Activated CD8-positive, alpha-beta T cell treated with anti-CD3 and anti-CD28 coated beads, Interleukin-2, amount 10 ng/mL, durations not matched to agents 7 days and 5 days (primary cell): ENCODE measurements at regions not wholly inside any gene's neighbourhood (a gene's known extent, or its start where the extent isn't known, plus 50 kb on each side); places are given as distances from the start of the nearest gene placed in this dataset.

ENCODE experiments used
- ATAC-seq: fragments of 150-1000 bp; cut with Tn5 transposase; one replicate; pipeline ENCODE4 v1.10.0; 2021; ENCODE audit warnings: moderate library complexity
- CTCF ChIA-PET: fragments of 350-600 bp; sonication (Branson Sonifier 250); formaldehyde crosslinking; loops from one replicate; lab custom pipeline; 2021; ENCODE audit warnings: antibody characterized with exemption; lab: Charles Lee
- POLR2A ChIA-PET: fragments of 350-600 bp; sonication (Branson Sonifier 250); formaldehyde crosslinking; loops from one replicate; lab custom pipeline; 2021; ENCODE audit warnings: antibody characterized with exemption; lab: Charles Lee
- DNase-seq: peaks from one replicate; pipeline ENCODE4 v3.0.0-alpha.2; 2020
- H3K27ac Mint-ChIP-seq: one replicate; pipeline ENCODE4 v1.8.0; 2021; ENCODE audit warnings: mild to moderate bottlenecking, mixed read lengths
- H3K27me3 Mint-ChIP-seq: one replicate; pipeline ENCODE4 v1.8.0; 2021; ENCODE audit warnings: low read depth, mixed read lengths
- H3K36me3 Mint-ChIP-seq: one replicate; pipeline ENCODE4 v1.8.0; 2021; ENCODE audit warnings: low read depth, mixed read lengths
- H3K4me1 Mint-ChIP-seq: one replicate; pipeline ENCODE4 v1.8.0; 2021; ENCODE audit warnings: low read depth, mixed read lengths
- H3K4me3 Mint-ChIP-seq: one replicate; pipeline ENCODE4 v1.8.0; 2021; ENCODE audit warnings: mild to moderate bottlenecking, mixed read lengths
- H3K9me3 Mint-ChIP-seq: one replicate; pipeline ENCODE4 v1.8.0; 2022; ENCODE audit warnings: mixed read lengths; ENCODE audit not compliant: insufficient read depth

- ChIA-PET CTCF (interaction anchor here (3.1 kb wide), 1 partner anchor 377 kb away, joined by 39 read pairs; no protein-coding TSS in a partner anchor), POLR2A (no interaction called here)
- ATAC-seq = no peak
- Mint-ChIP-seq H3K27me3 (peaks cover 18% of the 10 kb centered on the region), H3K9me3 (no peaks in the 10 kb centered on the region), H3K4me3 (no peak overlapping the region), H3K36me3 (no peaks in the 10 kb centered on the region), H3K4me1 (no peaks in the 10 kb centered on the region), H3K27ac (no peak overlapping the region)
- DNase-seq = no peak
Observed at GRCh38 chr16:55941552-55941951, 66.4 kb upstream of the CES5A start.

GRCh38 chr16:55938126-55938525, 63.0 kb upstream of the CES5A start:
- no peak for DNase-seq
- CTCF ChIA-PET = no interaction called here
- ATAC-seq = no peak
- H3K27me3 Mint-ChIP-seq = peaks cover 18% of the 10 kb centered on the region
- H3K36me3 Mint-ChIP-seq = no peaks in the 10 kb centered on the region
- no peaks in the 10 kb centered on the region for H3K4me1 Mint-ChIP-seq
- H3K4me3 Mint-ChIP-seq = no peak overlapping the region
- no peaks in the 10 kb centered on the region for H3K9me3 Mint-ChIP-seq
- POLR2A ChIA-PET = no interaction called here
- H3K27ac Mint-ChIP-seq = no peak overlapping the region

- no peak overlapping the region for H3K4me3 Mint-ChIP-seq
- peaks cover 2% of the 10 kb centered on the region for H3K27me3 Mint-ChIP-seq
- ATAC-seq = no peak
- no peaks in the 10 kb centered on the region for H3K9me3 Mint-ChIP-seq
- POLR2A ChIA-PET = no interaction called here
- CTCF ChIA-PET = no interaction called here
- H3K36me3 Mint-ChIP-seq = no peaks in the 10 kb centered on the region
- no peaks in the 10 kb centered on the region for H3K4me1 Mint-ChIP-seq
- no peak overlapping the region for H3K27ac Mint-ChIP-seq
- DNase-seq = no peak
Observed at GRCh38 chr16:55933038-55933437, 57.9 kb upstream of the CES5A start.

GRCh38 chr16:55930036-55930435, 54.9 kb upstream of the CES5A start:
- ChIA-PET CTCF (no interaction called here), POLR2A (no interaction called here)
- no peaks in the 10 kb centered on the region for H3K4me1 Mint-ChIP-seq
- ATAC-seq (no peak), DNase-seq (no peak)
- H3K9me3 Mint-ChIP-seq = no peaks in the 10 kb centered on the region
- no peaks in the 10 kb centered on the region for H3K36me3 Mint-ChIP-seq
- H3K27ac Mint-ChIP-seq = no peak overlapping the region
- H3K4me3 Mint-ChIP-seq = no peak overlapping the region
- H3K27me3 Mint-ChIP-seq = peaks cover 14% of the 10 kb centered on the region

GRCh38 chr16:55929181-55929580, 54.0 kb upstream of the CES5A start:
- Mint-ChIP-seq H3K27ac (no peak overlapping the region), H3K9me3 (no peaks in the 10 kb centered on the region), H3K36me3 (no peaks in the 10 kb centered on the region), H3K4me1 (no peaks in the 10 kb centered on the region), H3K4me3 (no peak overlapping the region), H3K27me3 (peaks cover 19% of the 10 kb centered on the region)
- DNase-seq = no peak
- POLR2A ChIA-PET = no interaction called here
- ATAC-seq = no peak
- CTCF ChIA-PET = no interaction called here

- no peaks in the 10 kb centered on the region for H3K36me3 Mint-ChIP-seq
- no peak overlapping the region for H3K4me3 Mint-ChIP-seq
- ChIA-PET POLR2A (no interaction called here), CTCF (no interaction called here)
- no peak overlapping the region for H3K27ac Mint-ChIP-seq
- H3K27me3 Mint-ChIP-seq = peaks cover 30% of the 10 kb centered on the region
- no peak for DNase-seq
- H3K4me1 Mint-ChIP-seq = no peaks in the 10 kb centered on the region
- no peak for ATAC-seq
- H3K9me3 Mint-ChIP-seq = no peaks in the 10 kb centered on the region
Observed at GRCh38 chr16:55925242-55925641, 50.1 kb upstream of the CES5A start.
